Retinal pigment epithelial cell (primary cell): ENCODE measurements at regions not wholly inside any gene's neighbourhood (a gene's known extent, or its start where the extent isn't known, plus 50 kb on each side); places are given as distances from the start of the nearest gene placed in this dataset.

ENCODE experiments used
- DNase-seq: peaks from one replicate; pipeline ENCODE4 v3.0.0-alpha.2; 2010; ENCODE audit warnings: low read depth
- H3K4me3 ChIP-seq: 2 replicates; pipeline ENCODE4 v1.5.1; 2011; ENCODE audit warnings: mild to moderate bottlenecking, low read length, control low read depth, moderate library complexity
- CTCF ChIP-seq: conservative IDR thresholded peaks from 2 replicates; pipeline ENCODE4 v1.5.1; 2011; ENCODE audit warnings: low read depth, low read length, control low read depth, inconsistent platforms

DNA sequence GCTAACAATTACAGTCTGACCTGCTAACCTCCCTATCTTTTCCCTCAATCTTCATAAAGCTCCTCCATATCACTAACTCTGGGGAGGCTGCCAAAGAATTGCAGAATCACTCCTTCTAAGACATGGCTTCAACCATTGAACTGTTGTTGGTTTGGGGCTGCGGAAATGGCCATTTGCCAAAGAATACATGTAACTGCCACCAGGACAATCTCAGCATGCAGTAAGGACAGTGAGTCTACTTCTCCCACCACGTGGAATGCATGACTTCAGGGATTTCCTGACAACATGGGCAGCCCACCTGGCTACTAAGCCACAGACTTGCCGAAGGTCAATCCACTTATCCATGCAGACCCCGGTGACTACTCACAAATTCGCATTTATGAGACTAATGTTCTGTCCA is 104.3 kb upstream of the NUDT7 start:
- TF ChIP-seq CTCF = no peak
- no peak overlapping the region for H3K4me3 ChIP-seq
- no peak for DNase-seq

GRCh38 chr16:77618951-77619350 is 103.4 kb upstream of the NUDT7 start:
- TF ChIP-seq CTCF = no peak
- no peak for DNase-seq
- H3K4me3 ChIP-seq = no peak overlapping the region

DNA sequence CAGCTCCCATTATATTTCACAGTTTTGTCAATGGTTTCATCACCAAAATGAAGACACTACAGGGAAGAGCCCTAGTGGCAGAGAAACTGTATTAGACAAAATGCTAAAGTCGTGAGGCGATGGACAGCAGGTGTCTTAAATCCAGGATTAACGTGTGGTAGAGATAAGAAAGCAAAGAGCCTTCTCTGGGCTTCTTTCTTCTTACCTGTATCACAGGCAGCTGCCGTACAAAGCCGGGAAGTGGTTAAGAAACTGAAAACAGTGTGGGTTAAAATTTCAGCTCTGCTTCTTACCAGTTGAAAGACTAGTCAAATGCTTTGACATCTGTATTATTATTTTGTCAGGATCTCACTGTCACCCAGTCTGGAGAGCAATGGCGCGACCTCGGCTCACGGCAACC is 98.2 kb upstream of the NUDT7 start:
- DNase-seq = no peak
- no peak for TF ChIP-seq CTCF
- no peak overlapping the region for H3K4me3 ChIP-seq

- TF ChIP-seq CTCF = no peak
- DNase-seq = no peak
- no peak overlapping the region for H3K4me3 ChIP-seq
These were observed 85.7 kb upstream of the NUDT7 start for GRCh38 chr16:77636615-77637014.

GRCh38 chr16:77637940-77638339 is 84.4 kb upstream of the NUDT7 start:
- no peak for DNase-seq
- H3K4me3 ChIP-seq = no peak overlapping the region
- TF ChIP-seq CTCF = no peak

GRCh38 chr16:77643176-77643575 is 79.1 kb upstream of the NUDT7 start:
- DNase-seq = no peak
- H3K4me3 ChIP-seq = no peak overlapping the region
- TF ChIP-seq CTCF = no peak

DNA sequence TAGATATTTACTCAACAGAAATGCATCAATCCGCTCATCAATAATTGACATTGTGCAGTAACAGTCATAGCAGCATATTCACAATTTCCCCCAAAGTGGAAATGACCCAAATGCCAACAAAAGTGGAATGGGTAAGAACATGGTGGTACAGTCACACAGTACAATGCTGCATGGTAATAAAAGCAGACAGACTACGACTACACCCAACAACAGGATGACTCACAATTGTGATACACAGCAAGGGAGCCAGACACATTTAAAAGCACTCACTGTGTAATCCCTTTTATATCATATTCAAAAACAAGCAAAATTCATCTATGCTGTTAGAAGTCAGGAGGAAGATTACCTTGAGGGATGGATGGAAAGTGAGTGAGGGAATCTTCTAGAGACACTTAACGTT is 76.5 kb upstream of the NUDT7 start:
- no peak overlapping the region for H3K4me3 ChIP-seq
- no peak for DNase-seq
- TF ChIP-seq CTCF = no peak
